ENCODE measurements at regions not wholly inside any gene's neighbourhood (a gene's known extent, or its start where the extent isn't known, plus 50 kb on each side); places are given as distances from the start of the nearest gene placed in this dataset.
"Not testable (repeated sequence)": the region's sequence is repeated elsewhere in the genome, so short reads cannot be mapped to it uniquely, and the experiment has no call there.

- WGBS, 5 donors, result 56 to 94% (median 80%) methylated on average over 2 of the region's 2 CpGs
- intact Hi-C loops (cut with DNase I; ENCODE audit: low total_unique reads), result no loop called here
- H3K4me1 ChIP-seq, result no peaks in the 10 kb centered on the region
Observed at GRCh38 chr1:221522529-221522940, 219.4 kb downstream of the DUSP10 start.

DNA sequence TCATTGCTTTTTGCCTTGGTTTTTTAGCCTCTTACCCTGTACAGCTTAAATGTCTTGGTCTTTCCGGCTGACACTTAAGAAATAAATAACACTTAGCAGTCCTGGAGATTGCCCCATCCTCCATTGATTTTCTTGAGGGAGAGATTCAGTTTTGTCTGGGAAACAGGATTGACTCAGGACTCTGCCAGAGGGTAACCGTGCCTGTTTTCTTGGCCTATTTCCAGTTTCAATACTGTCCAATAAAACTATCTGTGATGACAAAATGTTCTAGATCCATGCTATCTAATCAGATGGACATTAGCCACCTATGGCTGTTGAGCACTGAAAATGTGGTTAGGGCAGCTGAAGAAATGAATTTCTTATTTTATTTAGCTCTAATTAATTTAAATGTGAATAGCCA is 216.1 kb downstream of the DUSP10 start:
- H3K27me3 ChIP-seq (replicated peaks in 1 of 7), result no peaks in the 10 kb centered on the region
- H3K4me3 ChIP-seq, result no peak overlapping the region
- DNase-seq, result no peak
- no peaks in the 10 kb centered on the region for H3K4me1 ChIP-seq
- intact Hi-C loops (cut with DNase I; ENCODE audit: low total_unique reads), result no loop called here
- H3K36me3 ChIP-seq, result no peaks in the 10 kb centered on the region
- TF ChIP-seq CTCF (IDR thresholded peaks at IDR 0.05 in 8 of 11, conservative IDR thresholded peaks at IDR 0.05 in 3 of 11) (no peak), POLR2A (IDR thresholded peaks at IDR 0.05) (no peak), POLR2AphosphoS5 (IDR thresholded peaks at IDR 0.05) (no peak)
- H3K9me3 ChIP-seq, result no peaks in the 10 kb centered on the region
- 75 to 85% (median 78%) methylated on average over 2 of the region's 2 CpGs for WGBS, 5 donors
- no peak overlapping the region for H3K27ac ChIP-seq

More at GRCh38 chr1:221522529-221522940, 219.4 kb downstream of the DUSP10 start:
- Histone ChIP-seq H3K36me3 (no peaks in the 10 kb centered on the region), H3K27ac (no peak overlapping the region), H3K27me3 (replicated peaks in 1 of 7) (no peaks in the 10 kb centered on the region), H3K9me3 (no peaks in the 10 kb centered on the region), H3K4me3 (no peak overlapping the region)
- TF ChIP-seq POLR2AphosphoS5 (IDR thresholded peaks at IDR 0.05) (no peak), CTCF (IDR thresholded peaks at IDR 0.05 in 8 of 11, conservative IDR thresholded peaks at IDR 0.05 in 3 of 11) (no peak), POLR2A (IDR thresholded peaks at IDR 0.05) (no peak)
- no peak for DNase-seq

DNA sequence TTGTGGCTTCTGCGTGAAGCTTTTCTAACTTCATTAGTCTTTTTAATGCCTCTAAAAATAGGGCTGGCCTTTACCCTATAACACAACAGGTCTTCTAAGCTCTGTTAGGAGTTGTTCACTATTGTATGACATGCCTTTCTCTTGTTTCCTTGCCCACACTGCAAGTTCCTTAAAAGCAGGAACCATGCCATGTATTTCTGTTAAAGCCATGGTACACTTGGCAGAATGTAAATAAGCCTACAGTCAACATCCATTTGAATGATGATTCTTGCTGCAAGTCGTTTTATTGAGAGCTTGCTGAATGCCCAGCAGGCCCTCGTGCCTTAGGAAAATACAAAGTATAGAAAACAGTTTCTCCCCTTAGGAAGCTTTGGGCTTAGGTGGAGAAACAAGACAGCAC is 214.6 kb downstream of the DUSP10 start:
- no peak for TF ChIP-seq CTCF (IDR thresholded peaks at IDR 0.05 in 8 of 11, conservative IDR thresholded peaks at IDR 0.05 in 3 of 11)
- no peak for TF ChIP-seq POLR2AphosphoS5 (IDR thresholded peaks at IDR 0.05)
- TF ChIP-seq POLR2A (IDR thresholded peaks at IDR 0.05), result no peak
- Histone ChIP-seq H3K4me1 (no peaks in the 10 kb centered on the region), H3K4me3 (no peak overlapping the region), H3K9me3 (no peaks in the 10 kb centered on the region), H3K27me3 (replicated peaks in 1 of 7) (no peaks in the 10 kb centered on the region), H3K27ac (no peak overlapping the region), H3K36me3 (no peaks in the 10 kb centered on the region)
- DNase-seq, result no peak
- 72 to 82% (median 76%) methylated on average over 3 of the region's 3 CpGs for WGBS, 5 donors
- intact Hi-C loops (cut with DNase I; ENCODE audit: low total_unique reads), result no loop called here

- no peak overlapping the region for H3K4me3 ChIP-seq
- intact Hi-C loops (cut with DNase I; ENCODE audit: low total_unique reads), result no loop called here
- no peaks in the 10 kb centered on the region for H3K27me3 ChIP-seq (replicated peaks in 1 of 7)
- H3K9me3 ChIP-seq, result no peaks in the 10 kb centered on the region
- TF ChIP-seq POLR2AphosphoS5 (IDR thresholded peaks at IDR 0.05) (no peak), CTCF (IDR thresholded peaks at IDR 0.05 in 8 of 11, conservative IDR thresholded peaks at IDR 0.05 in 3 of 11) (no peak), POLR2A (IDR thresholded peaks at IDR 0.05) (no peak)
- 65 to 85% (median 83%) methylated on average over 3 of the region's 3 CpGs for WGBS, 5 donors
- no peak overlapping the region for H3K27ac ChIP-seq
- H3K4me1 ChIP-seq, result no peaks in the 10 kb centered on the region
- DNase-seq, result no peak
- H3K36me3 ChIP-seq, result no peaks in the 10 kb centered on the region
Observed at GRCh38 chr1:221527886-221528624, 213.8 kb downstream of the DUSP10 start.

DNA sequence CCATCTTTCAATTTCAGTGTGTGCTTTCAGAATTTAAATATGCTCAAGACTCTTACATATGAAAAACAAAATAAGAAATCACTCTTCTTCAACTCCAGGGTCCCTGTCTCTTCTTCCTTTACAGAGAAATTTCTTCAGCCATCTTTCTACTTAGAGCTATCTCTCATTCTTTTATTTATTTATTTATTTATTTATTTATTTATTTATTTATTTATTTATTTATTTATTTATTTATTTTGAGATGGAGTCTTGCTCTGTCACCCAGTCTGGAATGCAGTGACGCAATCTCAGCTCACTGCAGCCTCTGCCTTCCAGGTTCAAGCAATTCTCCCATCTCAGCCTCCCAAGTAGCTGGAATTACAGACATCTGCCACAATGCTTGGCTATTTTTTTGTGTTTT is 211.7 kb downstream of the DUSP10 start:
- H3K27me3 ChIP-seq (replicated peaks in 1 of 7); H3K4me3 ChIP-seq; H3K4me1 ChIP-seq; H3K27ac ChIP-seq; H3K9me3 ChIP-seq; intact Hi-C loops (cut with DNase I; ENCODE audit: low total_unique reads); DNase-seq; H3K36me3 ChIP-seq: not testable (repeated sequence)
- WGBS, 5 donors, result 68 to 88% (median 85%) methylated on average over 1 of the region's 1 CpG

All from spleen (tissue), 11 donors.